ENCODE measurements at regions not wholly inside any gene's neighbourhood (a gene's known extent, or its start where the extent isn't known, plus 50 kb on each side); places are given as distances from the start of the nearest gene placed in this dataset.
"Not testable (repeated sequence)": the region's sequence is repeated elsewhere in the genome, so short reads cannot be mapped to it uniquely, and the experiment has no call there.

DNA sequence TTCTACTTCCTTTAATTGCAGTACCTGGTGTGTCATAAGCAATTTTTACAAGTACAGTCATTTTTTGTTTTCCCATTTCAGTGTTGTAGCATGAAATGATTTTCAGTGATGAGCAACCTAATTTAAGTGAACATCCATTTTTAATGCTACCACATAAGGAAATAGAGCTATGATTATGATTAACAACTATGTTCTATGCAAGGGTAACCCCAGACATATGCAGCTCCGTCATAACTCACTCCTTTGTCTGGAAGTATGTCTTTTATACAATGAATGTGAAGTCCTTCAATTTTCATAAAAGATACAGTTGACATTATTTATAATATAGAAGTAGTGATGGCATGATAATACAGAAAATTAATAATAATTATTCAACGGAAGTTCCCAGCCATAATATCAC, 783.3 kb upstream of the CDH18 start:
- CTCF ChIA-PET; POLR2A ChIA-PET; DNase-seq (ENCODE audit: low read depth, low spot score); H3K4me3 ChIP-seq (ENCODE audit: low read depth, low read length): not testable (repeated sequence)

DNA sequence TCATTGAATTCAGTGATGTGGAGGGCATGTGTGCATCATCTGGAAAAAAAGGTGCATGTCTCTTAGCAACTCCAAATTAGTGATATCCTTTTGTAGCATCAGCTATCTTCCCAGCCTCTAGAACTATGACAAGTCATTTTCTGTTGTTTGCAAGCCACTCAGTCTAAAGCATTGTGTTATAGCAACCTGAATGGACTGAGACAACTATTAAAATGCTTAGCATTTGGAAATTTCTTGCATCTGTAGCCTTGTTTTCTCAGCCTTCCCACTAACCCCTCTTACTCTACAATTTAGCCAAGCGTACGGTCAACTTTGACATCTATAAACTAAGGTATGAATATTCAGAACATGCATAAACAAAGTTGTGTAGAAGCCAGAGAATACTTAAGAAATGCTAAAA, 777.1 kb upstream of the CDH18 start:
- H3K4me3 ChIP-seq (ENCODE audit: low read depth, low read length); POLR2A ChIA-PET; DNase-seq (ENCODE audit: low read depth, low spot score); CTCF ChIA-PET: not testable (repeated sequence)

DNA sequence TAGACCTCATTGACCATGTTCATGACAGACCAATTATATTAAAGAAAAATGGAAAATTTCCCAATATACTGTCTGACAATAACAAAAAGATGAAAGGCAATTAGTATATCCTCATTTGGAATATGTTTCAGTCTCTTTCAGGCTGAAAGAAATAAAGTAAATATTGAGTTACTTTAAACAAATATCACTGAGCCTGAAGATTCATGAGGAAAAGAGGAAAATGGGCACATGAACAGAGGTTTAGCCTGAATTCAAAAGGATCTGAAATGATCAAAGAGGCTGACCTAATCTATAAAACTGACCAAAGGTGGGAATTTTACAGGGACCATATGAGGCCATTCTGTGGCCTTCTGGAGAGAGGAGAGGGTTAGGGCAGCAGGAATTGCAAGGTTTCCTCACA, 771.5 kb upstream of the CDH18 start:
- DNase-seq (ENCODE audit: low read depth, low spot score); CTCF ChIA-PET; POLR2A ChIA-PET; H3K4me3 ChIP-seq (ENCODE audit: low read depth, low read length): not testable (repeated sequence)

DNA sequence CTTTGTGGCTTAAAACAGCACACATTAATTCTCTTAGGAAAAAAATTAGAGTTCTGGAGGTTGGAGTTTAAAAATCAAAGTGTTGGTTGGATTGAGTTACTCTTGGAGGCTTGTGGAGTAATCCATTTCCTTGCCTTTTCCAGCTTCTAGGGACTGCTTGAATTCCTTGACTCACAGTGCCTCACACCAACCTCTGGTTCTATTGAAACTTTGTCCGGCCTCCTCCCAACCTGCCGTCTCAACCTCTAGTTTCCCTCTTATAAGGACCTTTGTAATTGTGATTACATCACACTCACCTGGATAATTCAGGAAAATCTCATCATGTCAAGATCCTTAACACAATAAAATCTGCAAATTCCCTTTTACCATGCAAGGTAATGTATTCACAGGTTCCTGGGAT, 764.2 kb upstream of the CDH18 start:
- H3K4me3 ChIP-seq (ENCODE audit: low read depth, low read length); CTCF ChIA-PET; POLR2A ChIA-PET; DNase-seq (ENCODE audit: low read depth, low spot score): not testable (repeated sequence)

DNA sequence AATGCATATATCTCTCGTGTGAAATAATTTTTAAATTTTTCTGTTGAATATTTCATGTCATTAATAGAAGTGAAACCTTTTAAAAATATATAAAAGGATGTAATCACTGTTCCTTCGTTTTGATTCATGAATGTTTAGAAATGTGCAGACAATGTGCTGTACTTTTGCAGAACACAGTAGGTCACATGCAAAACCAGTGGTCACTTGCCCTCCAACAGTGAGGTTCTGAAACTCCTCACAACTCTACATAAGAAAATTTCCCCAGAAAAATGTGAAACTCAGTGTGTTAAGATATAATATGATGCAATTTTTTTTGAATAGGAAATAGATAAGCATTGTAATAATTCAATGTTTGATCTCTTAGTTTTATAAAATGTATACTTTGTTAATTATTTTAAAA, 747.7 kb upstream of the CDH18 start:
- POLR2A ChIA-PET; CTCF ChIA-PET; DNase-seq (ENCODE audit: low read depth, low spot score); H3K4me3 ChIP-seq (ENCODE audit: low read depth, low read length): not testable (repeated sequence)

DNA sequence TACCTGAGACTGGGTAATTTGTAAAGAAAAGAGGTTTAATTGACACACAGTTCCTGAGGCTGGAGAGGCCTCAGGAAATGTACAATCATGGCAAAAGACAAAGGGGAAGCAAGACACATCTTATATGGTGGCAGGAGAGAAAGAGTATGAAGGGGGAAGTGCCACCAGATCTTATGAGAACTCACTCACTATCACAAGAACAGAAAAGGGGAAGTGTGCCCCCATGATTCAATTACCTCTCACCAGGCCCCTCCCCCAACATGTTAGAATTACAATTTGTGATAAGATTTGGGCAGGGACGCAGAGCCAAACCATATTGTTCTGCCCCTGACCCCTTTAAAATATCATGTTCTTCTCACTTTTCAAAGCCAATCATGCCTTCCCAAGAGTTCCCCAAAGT, 744.2 kb upstream of the CDH18 start:
- POLR2A ChIA-PET: not testable (repeated sequence)

DNA sequence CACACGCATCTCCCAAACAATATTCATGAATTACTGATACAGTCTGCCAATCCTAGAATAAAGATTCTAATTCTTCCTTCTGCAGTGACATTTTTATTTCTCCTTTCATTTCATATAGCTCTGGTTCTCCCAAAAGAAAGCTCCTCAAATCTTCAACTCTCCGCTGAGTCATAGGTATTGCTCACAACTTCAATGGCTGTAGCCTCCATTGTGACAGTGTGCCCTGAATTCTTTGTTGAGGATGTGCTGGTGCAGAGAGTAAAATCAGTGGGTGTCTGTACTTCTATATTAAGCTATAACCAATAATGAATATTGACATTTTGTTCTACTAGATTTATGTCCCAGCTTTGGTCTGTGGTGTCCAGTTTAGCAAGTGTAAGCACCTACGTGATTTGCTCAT, 733.3 kb upstream of the CDH18 start:
- POLR2A ChIA-PET; DNase-seq (ENCODE audit: low read depth, low spot score); CTCF ChIA-PET; H3K4me3 ChIP-seq (ENCODE audit: low read depth, low read length): not testable (repeated sequence)

More for the DNA sequence above, 744.2 kb upstream of the CDH18 start:
- CTCF ChIA-PET; DNase-seq (ENCODE audit: low read depth, low spot score); H3K4me3 ChIP-seq (ENCODE audit: low read depth, low read length): not testable (repeated sequence)

DNA sequence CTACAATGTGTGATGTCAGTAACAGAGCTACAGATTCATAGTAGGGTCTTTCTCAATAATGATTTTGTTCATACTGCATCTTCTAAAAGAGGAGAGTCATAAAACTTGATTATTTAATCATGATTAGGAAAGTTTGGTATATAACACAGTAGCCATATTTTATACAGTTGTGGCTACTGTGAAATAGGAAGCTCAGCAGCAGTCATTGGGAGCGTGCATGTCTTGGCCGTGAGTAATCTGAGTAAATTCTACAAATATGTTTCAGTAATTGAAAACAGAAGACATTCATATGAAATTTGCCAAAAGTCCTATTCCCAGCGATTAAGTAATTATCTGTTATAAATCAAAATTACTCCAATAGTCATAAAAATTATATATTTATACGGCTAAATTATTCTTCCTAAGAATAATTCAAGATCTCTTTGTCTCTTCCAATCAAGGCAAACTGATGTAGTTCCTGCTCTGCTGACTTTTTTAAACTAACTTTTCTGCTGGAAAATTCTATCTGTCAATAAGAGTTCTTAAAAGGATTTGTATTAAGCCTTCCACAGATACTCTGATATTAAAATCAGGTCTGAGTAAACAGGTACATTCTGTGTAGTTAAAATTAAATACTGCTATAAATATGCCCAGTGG, 723.6 kb upstream of the CDH18 start:
- POLR2A ChIA-PET; CTCF ChIA-PET; DNase-seq (ENCODE audit: low read depth, low spot score); H3K4me3 ChIP-seq (ENCODE audit: low read depth, low read length): not testable (repeated sequence)

DNA sequence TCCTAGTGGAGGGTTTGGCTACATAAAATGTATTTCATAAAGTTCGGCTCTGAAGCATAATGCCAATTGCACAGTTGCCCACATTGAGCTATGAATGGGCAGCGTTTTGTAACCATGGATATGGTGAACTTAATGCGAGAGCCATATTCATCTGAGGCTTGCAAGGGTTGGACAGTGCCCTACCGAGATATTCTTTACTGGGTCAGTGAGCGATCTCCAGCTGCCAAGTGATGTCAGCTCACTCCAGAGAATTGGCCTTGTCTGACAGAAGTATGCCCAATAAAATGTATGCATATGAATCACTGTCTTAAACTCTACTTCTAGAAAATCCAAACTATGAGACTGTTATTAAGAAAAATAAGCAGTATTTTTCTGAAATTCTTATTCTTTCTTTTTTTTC, 719.6 kb upstream of the CDH18 start:
- H3K4me3 ChIP-seq (ENCODE audit: low read depth, low read length); POLR2A ChIA-PET; CTCF ChIA-PET; DNase-seq (ENCODE audit: low read depth, low spot score): not testable (repeated sequence)

DNA sequence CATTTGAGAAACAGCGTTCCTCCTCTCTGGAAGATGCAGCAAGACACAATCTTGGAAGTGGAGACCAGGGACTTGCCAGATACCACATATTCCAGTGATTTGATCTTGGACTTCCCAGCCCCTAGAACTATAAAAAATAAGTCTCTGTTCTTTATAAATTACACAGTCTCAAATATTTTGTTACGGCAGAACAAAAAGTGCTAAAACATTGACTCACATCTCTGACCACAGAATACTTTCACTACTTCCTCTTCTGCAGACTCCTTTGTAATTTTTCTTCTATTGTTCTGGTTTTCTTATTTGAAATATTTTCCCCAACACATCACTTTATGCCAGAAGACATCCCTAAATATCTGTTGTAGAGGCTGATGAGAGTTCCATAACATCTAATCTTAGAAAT, 706.1 kb upstream of the CDH18 start:
- no peak for DNase-seq (ENCODE audit: low read depth, low spot score)
- ChIA-PET CTCF (no interaction called here), POLR2A (no interaction called here)

DNA sequence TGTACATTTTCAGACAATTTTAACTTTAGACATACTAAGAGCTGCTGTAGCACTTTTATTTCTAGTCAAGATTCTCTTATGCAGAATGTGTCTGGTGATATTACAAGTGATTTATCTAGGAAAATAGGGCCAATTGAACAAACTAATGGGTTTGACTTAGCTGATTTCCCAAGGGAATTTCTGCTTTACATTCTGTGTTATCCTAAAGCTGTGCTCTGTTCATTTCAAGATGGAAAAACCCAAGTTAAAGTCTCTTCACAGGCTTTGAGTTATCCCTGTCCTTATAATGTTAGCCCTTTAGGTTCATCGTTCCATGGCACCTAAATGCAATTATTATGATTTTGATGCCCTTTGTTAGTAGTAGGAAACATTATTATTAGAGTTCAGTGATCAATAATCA, 704.9 kb upstream of the CDH18 start:
- TF ChIP-seq, protein P1, sequence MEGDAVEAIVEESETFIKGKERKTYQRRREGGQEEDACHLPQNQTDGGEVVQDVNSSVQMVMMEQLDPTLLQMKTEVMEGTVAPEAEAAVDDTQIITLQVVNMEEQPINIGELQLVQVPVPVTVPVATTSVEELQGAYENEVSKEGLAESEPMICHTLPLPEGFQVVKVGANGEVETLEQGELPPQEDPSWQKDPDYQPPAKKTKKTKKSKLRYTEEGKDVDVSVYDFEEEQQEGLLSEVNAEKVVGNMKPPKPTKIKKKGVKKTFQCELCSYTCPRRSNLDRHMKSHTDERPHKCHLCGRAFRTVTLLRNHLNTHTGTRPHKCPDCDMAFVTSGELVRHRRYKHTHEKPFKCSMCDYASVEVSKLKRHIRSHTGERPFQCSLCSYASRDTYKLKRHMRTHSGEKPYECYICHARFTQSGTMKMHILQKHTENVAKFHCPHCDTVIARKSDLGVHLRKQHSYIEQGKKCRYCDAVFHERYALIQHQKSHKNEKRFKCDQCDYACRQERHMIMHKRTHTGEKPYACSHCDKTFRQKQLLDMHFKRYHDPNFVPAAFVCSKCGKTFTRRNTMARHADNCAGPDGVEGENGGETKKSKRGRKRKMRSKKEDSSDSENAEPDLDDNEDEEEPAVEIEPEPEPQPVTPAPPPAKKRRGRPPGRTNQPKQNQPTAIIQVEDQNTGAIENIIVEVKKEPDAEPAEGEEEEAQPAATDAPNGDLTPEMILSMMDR (IDR thresholded peaks at IDR 0.05; ENCODE audit: insufficient read depth, low read length, missing control alignments): no peak
- ChIA-PET CTCF (no interaction called here), POLR2A (no interaction called here)
- no peak overlapping the region for H3K4me3 ChIP-seq (ENCODE audit: low read depth, low read length)
- DNase-seq (ENCODE audit: low read depth, low spot score): no peak

More for the DNA sequence above, 706.1 kb upstream of the CDH18 start:
- TF ChIP-seq, protein P1 (IDR thresholded peaks at IDR 0.05; ENCODE audit: insufficient read depth, low read length, missing control alignments): no peak
- no peak overlapping the region for H3K4me3 ChIP-seq (ENCODE audit: low read depth, low read length)

Data from AG04449 (cell line).